Peyer's patch (tissue), 4 donors: ENCODE measurements at regions not wholly inside any gene's neighbourhood (a gene's known extent, or its start where the extent isn't known, plus 50 kb on each side); places are given as distances from the start of the nearest gene placed in this dataset.

Experiments used
- DNase-seq, 3 donors: peaks; one replicate each; pipeline ENCODE4 v3.0.0-alpha.2; 2017 to 2019
- H3K27ac ChIP-seq, 4 donors: fragments of 200-600 bp; sonication (generic); one replicate each; pipeline ENCODE4 v1.5.1; 2016 to 2019
- H3K27me3 ChIP-seq, 2 donors: fragments of 200-600 bp; sonication (generic); one replicate each; pipeline ENCODE4 v1.5.1; 2019
- H3K36me3 ChIP-seq, 3 donors: fragments of 200-600 bp; sonication (generic); one replicate each; pipeline ENCODE4 v1.5.1; 2016 to 2019
- H3K4me1 ChIP-seq, 4 donors: fragments of 200-600 bp; sonication (generic); one replicate each; pipeline ENCODE4 v1.5.1; 2016 to 2019
- H3K4me3 ChIP-seq, 4 donors: fragments of 200-600 bp; sonication (generic); 1 replicate in 3 of 4; 2 replicates in 1 of 4; pipeline ENCODE4 v1.5.1; 2016 to 2019; ENCODE audit warnings: mild to moderate bottlenecking in 1 of 4
- H3K9me3 ChIP-seq, 4 donors: fragments of 200-600 bp; sonication (generic); one replicate each; pipeline ENCODE4 v1.5.1; 2016 to 2019; ENCODE audit warnings: mild to moderate bottlenecking in 1 of 4
- POLR2A ChIP-seq, 2 donors: fragments of 450-650 bp; IDR thresholded peaks; one replicate each; pipeline ENCODE4 v1.5.1; 2017; ENCODE audit warnings: antibody characterized with exemption in 2 of 2, mild to moderate bottlenecking in 2 of 2, moderate library complexity in 2 of 2
- TF ChIP-seq, protein P1 (sequence below), 6 experiments: fragments of 450-650 bp in 4 of 6; fragments of 200-600 bp in 2 of 6; sonication (generic) in 1 of 6; IDR thresholded peaks; one replicate each; pipeline ENCODE4 v1.5.1; 2017 to 2019; ENCODE audit warnings: antibody characterized with exemption in 6 of 6, mild to moderate bottlenecking in 3 of 6, moderate library complexity in 1 of 6

DNA sequence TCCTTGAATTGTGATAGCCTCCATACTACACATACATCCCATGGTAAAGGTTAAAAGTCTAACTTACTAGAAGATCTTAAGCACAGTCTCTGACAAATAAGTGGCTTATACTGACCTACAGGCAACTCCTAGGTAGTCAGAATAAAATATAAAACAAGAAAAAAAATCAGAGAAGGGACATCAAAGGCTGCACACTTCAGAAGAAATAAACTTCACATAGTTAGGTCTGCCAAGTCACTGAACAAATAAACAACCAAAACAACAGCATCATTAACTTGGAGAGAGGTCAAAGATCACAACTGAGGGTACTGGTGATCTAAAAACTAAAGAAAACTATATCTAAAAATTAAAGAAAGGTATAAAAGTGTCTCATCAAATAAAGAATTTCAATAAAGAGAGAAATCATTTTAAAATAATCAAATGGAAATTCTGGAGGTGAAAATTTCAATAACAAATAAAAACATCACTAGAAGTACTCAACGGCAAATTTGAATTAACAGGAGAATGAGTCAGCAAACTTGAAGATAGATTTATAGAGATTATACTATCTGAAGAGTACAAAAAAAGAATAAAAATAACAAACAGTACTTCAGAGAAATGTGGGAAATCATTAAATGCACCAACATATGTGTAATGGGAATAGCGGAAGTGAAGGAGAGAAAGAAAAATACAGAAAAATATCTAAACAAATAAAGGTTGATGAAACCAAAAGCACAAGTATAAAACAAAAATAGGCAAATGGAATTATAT, 88.0 kb upstream of the UST start:
- no peak overlapping the region for H3K4me3 ChIP-seq
- H3K27ac ChIP-seq, result no peak overlapping the region
- TF ChIP-seq, protein P1, sequence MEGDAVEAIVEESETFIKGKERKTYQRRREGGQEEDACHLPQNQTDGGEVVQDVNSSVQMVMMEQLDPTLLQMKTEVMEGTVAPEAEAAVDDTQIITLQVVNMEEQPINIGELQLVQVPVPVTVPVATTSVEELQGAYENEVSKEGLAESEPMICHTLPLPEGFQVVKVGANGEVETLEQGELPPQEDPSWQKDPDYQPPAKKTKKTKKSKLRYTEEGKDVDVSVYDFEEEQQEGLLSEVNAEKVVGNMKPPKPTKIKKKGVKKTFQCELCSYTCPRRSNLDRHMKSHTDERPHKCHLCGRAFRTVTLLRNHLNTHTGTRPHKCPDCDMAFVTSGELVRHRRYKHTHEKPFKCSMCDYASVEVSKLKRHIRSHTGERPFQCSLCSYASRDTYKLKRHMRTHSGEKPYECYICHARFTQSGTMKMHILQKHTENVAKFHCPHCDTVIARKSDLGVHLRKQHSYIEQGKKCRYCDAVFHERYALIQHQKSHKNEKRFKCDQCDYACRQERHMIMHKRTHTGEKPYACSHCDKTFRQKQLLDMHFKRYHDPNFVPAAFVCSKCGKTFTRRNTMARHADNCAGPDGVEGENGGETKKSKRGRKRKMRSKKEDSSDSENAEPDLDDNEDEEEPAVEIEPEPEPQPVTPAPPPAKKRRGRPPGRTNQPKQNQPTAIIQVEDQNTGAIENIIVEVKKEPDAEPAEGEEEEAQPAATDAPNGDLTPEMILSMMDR (IDR thresholded peaks at IDR 0.05), result no peak
- no peak for TF ChIP-seq POLR2A (IDR thresholded peaks at IDR 0.05)
- H3K36me3 ChIP-seq, result no peaks in the 10 kb centered on the region
- no peak for DNase-seq
- no peaks in the 10 kb centered on the region for H3K27me3 ChIP-seq
- H3K9me3 ChIP-seq, result no peaks in the 10 kb centered on the region
- no peaks in the 10 kb centered on the region for H3K4me1 ChIP-seq

DNA sequence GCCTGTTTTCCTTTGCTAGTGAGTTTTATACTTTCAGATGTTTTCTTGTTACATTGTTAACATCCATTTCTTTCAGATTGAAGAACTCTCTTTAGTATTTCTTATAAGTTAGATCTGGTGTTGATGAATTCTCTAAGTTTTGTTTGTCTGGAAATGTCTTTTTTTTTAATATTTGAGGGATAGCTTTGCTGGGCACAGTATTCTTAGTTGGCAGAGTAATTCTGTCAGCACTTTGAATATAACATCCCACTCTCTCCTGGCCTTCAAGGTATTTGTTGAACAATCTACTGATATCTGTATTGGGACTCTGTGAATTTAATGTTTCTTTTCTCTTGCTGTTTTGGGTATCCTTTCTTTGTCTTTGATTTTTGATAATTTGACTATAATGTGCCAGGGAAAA, 79.4 kb upstream of the UST start:
- Histone ChIP-seq H3K27me3 (no peaks in the 10 kb centered on the region), H3K9me3 (peaks cover 0 to 14% (median 3%) of the 10 kb centered on the region in 4 donors), H3K36me3 (no peaks in the 10 kb centered on the region), H3K4me3 (no peak overlapping the region), H3K4me1 (no peaks in the 10 kb centered on the region), H3K27ac (no peak overlapping the region)
- DNase-seq, result no peak
- TF ChIP-seq, protein P1 (IDR thresholded peaks at IDR 0.05), result no peak
- TF ChIP-seq POLR2A (IDR thresholded peaks at IDR 0.05), result no peak

DNA sequence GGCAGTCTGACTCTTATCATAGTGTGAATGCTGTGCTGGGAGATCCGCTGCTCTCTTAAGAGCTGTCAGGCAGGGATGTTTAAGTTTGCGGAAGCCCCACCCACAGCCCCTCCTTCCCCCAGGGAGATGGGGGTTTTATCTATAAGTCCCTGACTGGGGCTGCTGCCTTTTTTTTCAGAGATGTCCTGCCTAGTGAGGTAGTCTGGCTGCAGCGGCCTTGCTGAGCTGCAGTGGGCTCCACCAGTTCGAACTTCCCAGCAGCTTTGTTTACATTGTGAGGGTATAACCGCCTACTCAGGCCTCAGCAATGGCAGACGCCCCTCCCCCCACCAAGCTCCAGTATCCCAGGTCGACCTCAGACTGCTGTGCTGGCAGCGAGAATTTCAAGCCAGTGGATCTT, 75.7 kb upstream of the UST start:
- Histone ChIP-seq H3K4me1 (no peaks in the 10 kb centered on the region), H3K27ac (no peak overlapping the region), H3K9me3 (peaks cover 0 to 17% (median 3%) of the 10 kb centered on the region in 4 donors), H3K36me3 (no peaks in the 10 kb centered on the region), H3K27me3 (no peaks in the 10 kb centered on the region), H3K4me3 (no peak overlapping the region)
- TF ChIP-seq, protein P1 (IDR thresholded peaks at IDR 0.05), result no peak
- TF ChIP-seq POLR2A (IDR thresholded peaks at IDR 0.05), result no peak
- no peak for DNase-seq

DNA sequence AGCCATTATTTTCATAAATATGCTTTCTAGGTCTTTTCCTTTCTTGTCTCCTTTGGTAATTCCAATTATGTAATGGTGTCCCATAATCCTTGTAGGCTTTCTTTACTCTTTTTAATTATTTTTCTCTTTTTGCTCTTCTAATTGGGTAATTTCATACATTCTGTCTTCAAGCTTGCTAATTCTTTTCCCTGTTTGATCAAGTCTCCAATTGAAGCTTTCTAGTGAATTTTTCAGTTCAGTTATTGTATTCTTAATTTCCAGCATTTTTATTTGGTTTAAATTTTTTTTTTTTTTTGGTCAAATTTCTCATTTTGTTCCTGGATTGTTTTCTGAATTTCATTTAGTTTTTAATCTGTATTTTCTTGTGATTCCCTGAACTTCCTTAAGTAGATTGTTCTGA, 74.9 kb upstream of the UST start:
- Histone ChIP-seq H3K4me3 (no peak overlapping the region), H3K27ac (no peak overlapping the region), H3K27me3 (no peaks in the 10 kb centered on the region), H3K36me3 (no peaks in the 10 kb centered on the region), H3K9me3 (peaks cover 0 to 10% (median 3%) of the 10 kb centered on the region in 4 donors), H3K4me1 (no peaks in the 10 kb centered on the region)
- TF ChIP-seq POLR2A (IDR thresholded peaks at IDR 0.05), result no peak
- TF ChIP-seq, protein P1 (IDR thresholded peaks at IDR 0.05), result no peak
- no peak for DNase-seq

DNA sequence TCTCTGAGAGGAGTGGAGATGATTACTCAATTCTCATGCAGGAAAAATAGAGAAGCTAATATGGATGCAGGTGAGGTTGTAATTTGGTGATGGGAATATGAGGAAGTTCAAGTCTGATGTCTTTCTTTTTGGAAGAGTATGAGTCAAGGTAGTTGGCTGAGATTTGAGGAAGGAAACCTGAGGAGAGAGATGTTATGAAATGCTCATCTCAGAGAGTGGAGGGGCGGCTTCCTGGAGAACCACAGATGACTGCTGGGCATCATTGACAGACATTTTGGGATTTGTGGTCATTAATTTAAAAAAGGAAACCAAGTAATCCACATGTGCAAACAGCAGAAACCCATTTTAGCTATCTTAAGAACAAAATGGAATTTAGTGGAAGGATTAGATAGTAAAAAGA, 72.5 kb upstream of the UST start:
- Histone ChIP-seq H3K27ac (no peak overlapping the region), H3K27me3 (no peaks in the 10 kb centered on the region), H3K4me1 (peaks cover 0 to 5% (median 0%) of the 10 kb centered on the region in 4 donors), H3K36me3 (no peaks in the 10 kb centered on the region), H3K4me3 (no peak overlapping the region), H3K9me3 (peaks cover 0 to 6% (median 3%) of the 10 kb centered on the region in 4 donors)
- no peak for DNase-seq
- no peak for TF ChIP-seq POLR2A (IDR thresholded peaks at IDR 0.05)
- TF ChIP-seq, protein P1 (IDR thresholded peaks at IDR 0.05), result no peak
